Fibroblast of the aortic adventitia (primary cell): ENCODE measurements at regions not wholly inside any gene's neighbourhood (a gene's known extent, or its start where the extent isn't known, plus 50 kb on each side); places are given as distances from the start of the nearest gene placed in this dataset.

Experiments used
- DNase-seq: peaks from one replicate; pipeline ENCODE4 v3.0.0-alpha.2; 2010; ENCODE audit warnings: low read depth
- H3K4me3 ChIP-seq: 2 replicates; pipeline ENCODE4 v1.5.1; 2011; ENCODE audit warnings: low read depth, mild to moderate bottlenecking, control low read depth, low read length, moderate library complexity
- TF ChIP-seq, protein P1 (sequence below): IDR thresholded peaks from 2 replicates; pipeline ENCODE4 v1.5.1; 2011; ENCODE audit warnings: mild to moderate bottlenecking, low read length, control low read depth, inconsistent platforms; ENCODE audit not compliant: insufficient read depth

DNA sequence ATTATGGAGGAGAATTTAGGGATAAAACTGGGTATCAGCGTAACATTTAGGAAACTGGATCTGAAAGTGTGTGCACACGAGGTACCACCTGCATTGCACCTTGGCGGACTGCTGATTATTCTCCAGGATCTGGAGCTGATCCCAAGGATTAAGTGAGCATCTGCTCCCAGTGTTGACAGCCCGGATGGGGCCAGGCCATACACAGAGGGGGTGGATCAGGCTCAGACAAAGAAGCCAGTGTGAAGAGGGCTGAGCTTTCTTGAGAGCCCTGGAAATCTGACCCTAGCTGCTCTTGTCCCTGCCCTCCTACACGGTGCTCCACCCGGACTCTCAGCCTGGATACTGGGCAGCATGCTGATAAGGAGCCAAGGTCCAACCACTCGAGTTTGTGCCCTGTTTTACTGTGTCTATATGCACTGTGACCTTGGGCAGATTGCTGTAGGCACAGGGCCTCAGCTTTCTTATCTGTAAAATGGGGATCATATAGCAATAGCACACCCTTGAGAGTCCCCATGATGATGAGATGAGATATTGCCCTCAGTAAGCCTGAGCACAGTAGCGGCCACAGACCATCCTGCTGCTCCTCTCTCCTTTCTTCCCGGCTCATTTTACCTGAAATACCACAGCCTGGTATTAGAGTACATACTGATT lies 396.8 kb upstream of the CELF4 start:
- TF ChIP-seq, protein P1, sequence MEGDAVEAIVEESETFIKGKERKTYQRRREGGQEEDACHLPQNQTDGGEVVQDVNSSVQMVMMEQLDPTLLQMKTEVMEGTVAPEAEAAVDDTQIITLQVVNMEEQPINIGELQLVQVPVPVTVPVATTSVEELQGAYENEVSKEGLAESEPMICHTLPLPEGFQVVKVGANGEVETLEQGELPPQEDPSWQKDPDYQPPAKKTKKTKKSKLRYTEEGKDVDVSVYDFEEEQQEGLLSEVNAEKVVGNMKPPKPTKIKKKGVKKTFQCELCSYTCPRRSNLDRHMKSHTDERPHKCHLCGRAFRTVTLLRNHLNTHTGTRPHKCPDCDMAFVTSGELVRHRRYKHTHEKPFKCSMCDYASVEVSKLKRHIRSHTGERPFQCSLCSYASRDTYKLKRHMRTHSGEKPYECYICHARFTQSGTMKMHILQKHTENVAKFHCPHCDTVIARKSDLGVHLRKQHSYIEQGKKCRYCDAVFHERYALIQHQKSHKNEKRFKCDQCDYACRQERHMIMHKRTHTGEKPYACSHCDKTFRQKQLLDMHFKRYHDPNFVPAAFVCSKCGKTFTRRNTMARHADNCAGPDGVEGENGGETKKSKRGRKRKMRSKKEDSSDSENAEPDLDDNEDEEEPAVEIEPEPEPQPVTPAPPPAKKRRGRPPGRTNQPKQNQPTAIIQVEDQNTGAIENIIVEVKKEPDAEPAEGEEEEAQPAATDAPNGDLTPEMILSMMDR, result no peak
- no peak for DNase-seq
- no peak overlapping the region for H3K4me3 ChIP-seq

DNA sequence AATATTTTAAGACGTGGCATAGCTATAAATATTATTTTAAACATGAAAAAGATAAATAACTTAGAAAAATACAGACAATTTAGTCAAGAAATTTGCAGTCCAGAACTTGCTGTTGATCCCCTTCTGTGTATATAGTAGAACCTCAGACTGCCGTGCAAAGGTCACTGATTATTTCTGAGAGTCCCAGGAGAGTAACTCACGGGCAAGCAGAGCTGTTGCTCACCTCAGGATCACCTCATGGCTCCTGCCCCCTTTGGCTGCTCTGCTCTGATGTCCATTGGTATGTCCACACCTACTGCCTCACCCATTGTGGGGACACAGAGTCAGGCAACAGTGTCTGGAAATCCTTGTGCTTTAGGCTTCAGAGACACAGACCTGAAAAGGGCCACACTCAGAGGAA lies 392.9 kb upstream of the CELF4 start:
- no peak overlapping the region for H3K4me3 ChIP-seq
- DNase-seq, result no peak
- TF ChIP-seq, protein P1, result no peak

DNA sequence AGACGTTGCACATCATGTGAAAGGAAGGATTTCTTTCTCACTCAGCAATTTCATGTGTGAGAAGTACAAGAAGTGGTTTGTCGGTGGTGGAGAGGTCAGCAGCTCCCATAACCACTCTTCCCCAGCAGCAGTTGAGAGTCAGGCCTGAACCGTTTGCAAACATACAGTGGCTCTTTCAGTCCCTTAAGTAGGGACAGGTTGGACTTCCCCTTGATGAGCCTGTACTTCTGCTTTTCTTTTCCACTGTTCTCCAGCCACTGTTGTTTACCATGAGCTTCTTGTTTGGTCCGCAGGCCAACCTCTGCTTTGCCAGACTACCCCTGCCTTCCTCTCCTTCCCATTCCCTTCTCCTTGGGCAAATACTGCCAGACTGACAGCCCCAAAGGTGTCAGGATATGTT lies 391.3 kb upstream of the CELF4 start:
- TF ChIP-seq, protein P1, result no peak
- no peak for DNase-seq

DNA sequence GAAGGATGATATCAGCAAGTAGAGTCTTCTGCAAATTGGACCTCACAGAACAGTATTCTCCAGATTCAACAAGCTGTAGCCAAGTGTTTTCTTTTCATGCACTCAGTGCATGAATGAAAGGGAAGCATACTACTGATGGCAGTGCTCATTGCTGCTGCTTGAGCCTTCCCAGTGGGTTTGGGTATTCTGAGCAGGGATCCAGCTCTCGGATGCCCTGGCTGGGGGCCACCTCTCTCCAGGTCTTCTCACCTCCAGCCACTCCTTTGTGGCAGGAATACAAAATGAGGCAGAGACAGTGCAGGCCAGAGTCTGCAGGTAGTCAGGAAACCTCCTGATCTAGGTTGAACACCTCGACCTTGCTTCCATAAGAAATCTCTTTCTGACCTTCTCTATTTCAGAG lies 390.4 kb upstream of the CELF4 start:
- DNase-seq, result no peak
- TF ChIP-seq, protein P1, result no peak
- H3K4me3 ChIP-seq, result no peak overlapping the region

More for the DNA sequence above, 391.3 kb upstream of the CELF4 start:
- no peak overlapping the region for H3K4me3 ChIP-seq

DNA sequence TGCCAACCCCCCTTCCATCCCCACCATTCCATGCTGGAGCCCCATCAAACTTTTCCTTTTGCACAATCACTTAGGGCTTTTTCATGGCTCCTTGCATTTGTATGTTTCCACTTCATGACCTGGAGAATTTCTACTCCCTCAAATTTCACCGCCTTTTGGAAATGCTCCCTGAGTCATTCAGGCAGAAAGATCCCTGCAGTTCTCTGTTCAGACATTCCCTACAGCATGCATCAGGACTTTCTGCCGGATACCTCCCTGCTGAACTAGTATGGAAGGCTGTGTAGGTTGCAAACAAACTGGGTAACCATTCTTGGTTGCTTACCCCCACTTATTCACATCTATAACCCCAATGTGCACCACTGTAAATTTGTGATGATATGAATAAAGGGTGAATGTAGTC lies 389.6 kb upstream of the CELF4 start:
- no peak for DNase-seq
- no peak overlapping the region for H3K4me3 ChIP-seq
- TF ChIP-seq, protein P1, result no peak

DNA sequence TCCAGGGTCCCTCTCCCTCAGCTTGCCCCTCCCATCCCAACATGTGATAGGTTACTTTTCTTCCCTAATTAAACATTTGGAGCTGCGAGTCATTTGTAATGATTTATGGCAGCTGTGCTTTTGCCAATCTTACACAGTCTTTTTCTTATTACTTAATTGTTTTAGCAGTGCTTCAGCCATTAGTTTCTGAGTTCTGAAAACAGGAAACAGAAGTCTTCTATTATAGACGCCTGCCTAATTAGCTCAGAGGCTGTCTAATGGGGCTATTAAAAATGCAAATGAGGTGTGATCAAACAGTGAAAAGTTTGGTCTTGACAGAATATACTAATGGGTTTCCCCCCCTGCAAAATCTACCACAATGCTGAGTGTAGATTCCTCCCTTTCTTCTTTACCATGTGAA lies 388.3 kb upstream of the CELF4 start:
- no peak for DNase-seq
- TF ChIP-seq, protein P1, result no peak
- no peak overlapping the region for H3K4me3 ChIP-seq

DNA sequence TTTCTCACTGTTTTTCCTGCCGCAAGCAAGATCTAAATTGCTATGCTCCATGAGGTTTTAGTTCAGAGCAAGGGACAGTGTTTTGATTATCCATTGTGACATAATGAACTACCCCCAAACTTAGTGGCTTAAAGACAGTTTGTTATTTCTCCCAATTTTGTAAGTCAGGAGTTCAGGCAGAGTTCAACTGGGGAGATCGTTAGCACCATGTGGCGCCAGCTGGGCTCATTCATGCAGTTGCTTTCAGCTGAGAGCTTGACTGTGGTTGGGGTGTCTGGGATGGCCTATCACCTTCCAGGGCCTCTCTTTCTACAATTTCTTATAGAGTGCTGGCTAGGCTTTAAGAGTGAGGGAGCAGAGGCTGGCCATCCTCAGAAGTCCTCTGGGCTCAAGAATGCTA lies 382.9 kb upstream of the CELF4 start:
- no peak overlapping the region for H3K4me3 ChIP-seq
- TF ChIP-seq, protein P1, result no peak
- DNase-seq, result no peak
